Lower leg skin (tissue), 4 donors: ENCODE measurements at regions not wholly inside any gene's neighbourhood (a gene's known extent, or its start where the extent isn't known, plus 50 kb on each side); places are given as distances from the start of the nearest gene placed in this dataset.

ENCODE experiments used
- DNase-seq, 2 donors: peaks; one replicate each; pipeline ENCODE4 v3.0.0-alpha.2; 2019; ENCODE audit warnings: low spot score in 2 of 2
- H3K4me3 ChIP-seq: fragments of 200-600 bp; sonication (generic); 2 replicates; pipeline ENCODE4 v1.5.1; 2017; ENCODE audit warnings: mild to moderate bottlenecking, low read depth; ENCODE audit not compliant: poor library complexity, severe bottlenecking
- POLR2A ChIP-seq, 2 donors: fragments of 450-650 bp; IDR thresholded peaks; one replicate each; pipeline ENCODE4 v1.6.1; 2016 to 2017; ENCODE audit warnings: antibody characterized with exemption in 2 of 2, mild to moderate bottlenecking in 1 of 2, moderate library complexity in 1 of 2
- WGBS, 2 donors: methylation state at CpG; one replicate each; pipeline ENCODE4 v1.1.5; 2018; 5-methylcytosine and 5-hydroxymethylcytosine counted together
- intact Hi-C: fragments of 100-400 bp; cut with DNase I; formaldehyde crosslinking; loops from one replicate; pipeline ENCODE4 v1.15.0; 2023; ENCODE audit warnings: low total_unique reads
- TF ChIP-seq, protein P1 (sequence below), 3 donors: fragments of 450-650 bp; IDR thresholded peaks; one replicate each; pipeline ENCODE4 v1.5.1; 2016; ENCODE audit warnings: antibody characterized with exemption in 3 of 3, mild to moderate bottlenecking in 3 of 3, moderate library complexity in 2 of 3

DNA sequence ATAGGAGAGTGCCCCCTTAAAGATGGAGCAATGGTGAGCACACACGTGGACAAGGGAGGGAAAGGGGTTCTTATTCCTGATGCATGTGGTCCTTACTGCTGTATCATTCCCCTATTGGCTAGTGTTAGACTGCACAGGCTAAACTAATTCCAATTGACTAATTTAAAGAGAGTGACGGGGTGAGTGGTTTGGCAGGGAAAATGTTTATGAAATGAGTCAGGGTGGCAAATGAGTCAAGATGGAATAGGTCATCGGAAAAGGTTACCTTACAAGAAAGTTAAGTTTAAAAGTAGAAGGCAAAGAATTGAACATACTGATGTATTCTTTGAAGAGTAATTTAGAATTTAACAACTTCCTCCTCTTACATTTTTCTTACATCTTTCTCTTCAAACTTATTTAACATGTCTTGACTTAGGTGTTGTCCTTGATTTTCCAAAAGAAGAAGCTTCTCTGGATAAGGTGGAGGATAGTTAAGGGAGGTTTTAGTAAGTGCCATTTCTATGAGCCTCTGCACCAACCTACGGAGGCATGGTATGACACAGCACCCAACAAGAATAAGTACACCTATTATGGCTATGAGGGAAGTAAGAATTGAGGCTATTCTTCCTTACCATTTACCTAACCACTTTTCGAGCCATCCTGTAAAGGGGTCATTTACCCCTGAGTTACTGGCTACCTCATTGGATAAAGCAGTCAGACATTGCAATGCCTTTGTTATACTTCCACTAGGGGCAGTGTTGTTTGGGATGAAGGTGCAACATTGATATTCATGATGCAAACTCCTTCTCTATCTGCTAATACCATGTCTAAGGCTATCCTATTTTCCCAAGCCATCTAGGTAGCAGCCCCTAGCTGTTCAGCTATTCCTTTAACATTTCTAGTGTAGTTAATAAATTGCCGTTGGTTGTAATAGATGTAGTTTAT is 1345.8 kb upstream of the LRRTM1 start:
- WGBS, 2 donors, result 78 to 79% methylated on average over 6 of the region's 6 CpGs
- no peak for DNase-seq
- intact Hi-C loops, result loop anchor here (5.0 kb wide), 1 partner anchor 1108 kb away; no protein-coding TSS in a partner anchor
- TF ChIP-seq, protein P1, sequence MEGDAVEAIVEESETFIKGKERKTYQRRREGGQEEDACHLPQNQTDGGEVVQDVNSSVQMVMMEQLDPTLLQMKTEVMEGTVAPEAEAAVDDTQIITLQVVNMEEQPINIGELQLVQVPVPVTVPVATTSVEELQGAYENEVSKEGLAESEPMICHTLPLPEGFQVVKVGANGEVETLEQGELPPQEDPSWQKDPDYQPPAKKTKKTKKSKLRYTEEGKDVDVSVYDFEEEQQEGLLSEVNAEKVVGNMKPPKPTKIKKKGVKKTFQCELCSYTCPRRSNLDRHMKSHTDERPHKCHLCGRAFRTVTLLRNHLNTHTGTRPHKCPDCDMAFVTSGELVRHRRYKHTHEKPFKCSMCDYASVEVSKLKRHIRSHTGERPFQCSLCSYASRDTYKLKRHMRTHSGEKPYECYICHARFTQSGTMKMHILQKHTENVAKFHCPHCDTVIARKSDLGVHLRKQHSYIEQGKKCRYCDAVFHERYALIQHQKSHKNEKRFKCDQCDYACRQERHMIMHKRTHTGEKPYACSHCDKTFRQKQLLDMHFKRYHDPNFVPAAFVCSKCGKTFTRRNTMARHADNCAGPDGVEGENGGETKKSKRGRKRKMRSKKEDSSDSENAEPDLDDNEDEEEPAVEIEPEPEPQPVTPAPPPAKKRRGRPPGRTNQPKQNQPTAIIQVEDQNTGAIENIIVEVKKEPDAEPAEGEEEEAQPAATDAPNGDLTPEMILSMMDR (IDR thresholded peaks at IDR 0.05), result no peak
- TF ChIP-seq POLR2A (IDR thresholded peaks at IDR 0.05), result no peak
- H3K4me3 ChIP-seq, result no peak overlapping the region

GRCh38 chr2:81648806-81649205 is 1344.3 kb upstream of the LRRTM1 start:
- intact Hi-C loops, result no loop called here
- no peak for DNase-seq
- no peak for TF ChIP-seq POLR2A (IDR thresholded peaks at IDR 0.05)
- TF ChIP-seq, protein P1 (IDR thresholded peaks at IDR 0.05), result no peak

DNA sequence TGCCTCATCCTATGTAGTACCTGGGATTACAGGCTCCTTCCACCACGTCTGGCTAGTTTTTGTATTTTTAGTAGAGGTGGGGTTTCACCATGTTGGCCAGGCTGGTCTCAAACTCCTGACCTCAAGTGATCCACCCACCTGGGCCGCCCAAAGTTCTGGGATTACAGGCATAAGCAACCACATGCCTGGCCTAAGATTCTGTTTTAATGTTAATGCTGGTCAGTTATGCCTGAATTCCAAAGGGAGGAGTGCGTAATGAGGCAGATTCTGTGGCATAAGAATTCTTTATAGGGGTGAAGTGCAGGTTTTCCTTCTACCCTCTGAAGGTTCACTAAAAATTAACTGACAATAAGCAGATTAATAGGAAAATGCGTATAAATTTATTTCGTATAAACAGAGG is 1343.8 kb upstream of the LRRTM1 start:
- intact Hi-C loops, result no loop called here
- TF ChIP-seq, protein P1 (IDR thresholded peaks at IDR 0.05), result no peak
- TF ChIP-seq POLR2A (IDR thresholded peaks at IDR 0.05), result no peak
- H3K4me3 ChIP-seq, result no peak overlapping the region
- DNase-seq, result no peak
- WGBS, 2 donors, result 81 to 83% methylated on average over 5 of the region's 5 CpGs

More at GRCh38 chr2:81648806-81649205, 1344.3 kb upstream of the LRRTM1 start:
- H3K4me3 ChIP-seq, result no peak overlapping the region

DNA sequence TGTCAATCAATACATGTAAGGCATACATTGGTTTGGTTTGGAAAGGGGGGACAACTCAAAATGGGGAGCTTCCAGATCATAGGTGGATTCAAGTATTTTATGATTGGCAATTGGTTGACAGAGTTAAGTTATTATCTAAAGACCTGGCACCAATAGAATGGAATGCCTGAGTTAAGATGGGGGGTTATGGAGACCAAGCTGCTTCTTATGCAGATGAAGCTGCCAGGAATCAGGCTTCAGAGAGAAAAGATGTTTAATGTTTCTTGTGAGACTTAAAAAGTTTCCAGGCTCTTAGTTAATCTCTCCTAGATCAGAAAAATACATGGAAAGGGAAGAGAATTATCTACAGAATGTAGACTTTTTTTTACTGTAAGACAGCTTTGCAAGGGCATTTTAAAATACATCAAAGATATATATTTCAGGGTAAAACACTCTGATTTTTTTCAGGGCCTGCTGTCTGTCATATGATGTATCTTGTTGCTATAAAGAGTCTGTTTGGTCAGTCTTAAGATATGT is 1343.2 kb upstream of the LRRTM1 start:
- no peak for DNase-seq
- TF ChIP-seq, protein P1 (IDR thresholded peaks at IDR 0.05), result no peak
- TF ChIP-seq POLR2A (IDR thresholded peaks at IDR 0.05), result no peak
- H3K4me3 ChIP-seq, result no peak overlapping the region
- intact Hi-C loops, result no loop called here

DNA sequence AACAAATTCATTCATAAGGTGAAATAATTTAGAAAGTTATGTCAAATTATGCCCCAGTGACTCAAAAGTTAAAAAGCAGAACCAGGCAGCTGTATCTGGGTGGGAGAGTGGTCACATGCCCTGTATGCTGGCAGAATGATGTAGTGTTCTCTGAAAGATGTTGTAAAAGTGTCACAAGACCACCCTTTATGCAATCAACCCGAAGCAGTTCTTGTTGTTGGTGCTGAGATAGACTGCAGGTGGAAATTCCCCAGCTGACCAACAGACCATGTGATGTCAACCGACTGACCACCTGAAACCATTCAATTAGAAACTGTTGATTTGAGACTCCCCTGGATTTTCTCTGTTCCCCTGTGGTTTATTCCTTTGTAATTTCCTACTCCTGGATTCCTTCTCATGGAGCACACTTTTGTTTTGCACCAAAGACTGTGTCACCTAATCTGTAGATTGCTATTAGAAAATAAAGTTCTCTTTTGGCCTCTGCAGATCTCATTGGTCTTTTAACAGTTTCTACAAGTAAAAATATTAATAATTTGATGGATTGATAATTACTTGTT is 1341.3 kb upstream of the LRRTM1 start:
- no peak overlapping the region for H3K4me3 ChIP-seq
- TF ChIP-seq, protein P1 (IDR thresholded peaks at IDR 0.05), result no peak
- no peak for TF ChIP-seq POLR2A (IDR thresholded peaks at IDR 0.05)
- intact Hi-C loops, result no loop called here
- no peak for DNase-seq
- WGBS, 2 donors, result 27 to 40% methylated on average over 2 of the region's 2 CpGs
